ENCODE measurements at regions not wholly inside any gene's neighbourhood (a gene's known extent, or its start where the extent isn't known, plus 50 kb on each side); places are given as distances from the start of the nearest gene placed in this dataset.
"Not testable (repeated sequence)": the region's sequence is repeated elsewhere in the genome, so short reads cannot be mapped to it uniquely, and the experiment has no call there.

DNA sequence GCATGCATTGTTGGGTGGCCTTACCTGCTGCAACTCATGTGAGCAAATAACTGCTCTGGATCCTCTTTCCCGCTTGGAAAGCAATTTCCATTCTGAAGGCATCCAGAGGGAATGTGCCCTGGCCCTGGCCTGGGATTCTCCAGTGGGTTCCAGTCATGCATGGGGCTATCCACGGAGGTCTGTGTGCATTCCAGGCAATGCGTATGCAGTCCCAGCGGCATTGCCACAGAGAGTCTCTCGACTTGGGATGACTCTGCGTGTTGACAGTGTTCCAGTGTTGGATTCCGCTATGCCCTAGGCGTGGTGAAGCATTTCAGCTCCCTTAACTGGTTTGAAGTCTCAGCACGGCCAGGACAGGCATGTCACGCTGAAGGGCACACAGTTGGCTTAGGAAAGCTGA, 113.9 kb downstream of the SNRPN start:
- DNase-seq = no peak

GRCh38 chr15:25070353-25070963, 115.7 kb downstream of the SNRPN start:
- no peak for DNase-seq

DNA sequence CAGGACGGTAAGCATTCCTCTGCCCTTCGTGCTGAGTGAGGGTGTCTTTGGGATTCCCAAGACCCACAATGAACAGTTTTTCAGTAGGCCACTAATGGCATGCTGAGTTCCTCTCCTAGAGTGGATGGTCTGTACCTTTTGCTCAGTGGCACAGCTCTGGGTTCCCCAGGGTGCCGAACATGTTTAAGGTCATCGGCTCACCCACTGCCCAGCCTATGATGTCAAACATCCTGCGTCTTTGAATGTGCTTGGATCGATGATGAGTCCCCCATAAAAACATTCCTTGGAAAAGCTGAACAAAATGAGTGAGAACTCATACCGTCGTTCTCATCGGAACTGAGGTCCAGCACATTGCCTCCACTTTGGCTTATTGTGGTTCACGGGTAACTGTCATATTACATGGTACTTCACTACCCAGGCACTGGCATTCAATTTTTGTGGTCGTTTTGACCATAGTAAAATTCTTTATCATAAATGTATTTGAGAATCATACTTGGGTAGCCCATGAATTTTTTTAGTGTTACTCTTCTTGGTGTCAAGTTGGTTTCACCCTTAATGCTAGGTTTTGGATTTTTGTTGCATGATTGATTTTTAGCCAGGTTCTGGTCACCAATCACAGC, 118.2 kb downstream of the SNRPN start:
- DNase-seq = no peak

DNA sequence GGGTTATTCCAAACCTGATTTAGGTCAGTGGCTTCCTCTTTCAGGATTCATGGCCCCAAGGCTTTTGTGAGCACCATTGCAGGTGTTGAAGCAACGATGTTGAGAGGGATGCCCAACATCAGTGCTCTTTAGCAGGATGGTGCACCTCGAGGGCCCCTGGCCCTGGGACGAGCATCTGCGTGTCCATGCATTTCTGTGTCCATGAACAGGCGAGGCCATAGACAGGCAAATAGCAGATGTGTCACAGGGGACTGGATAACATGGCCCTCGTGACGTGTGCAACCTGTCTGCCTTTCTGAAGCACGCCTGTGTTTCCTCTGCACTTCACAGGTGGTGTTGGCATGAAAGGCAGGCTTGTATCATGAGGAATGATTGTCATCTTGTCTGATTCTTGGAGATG, 132.3 kb downstream of the SNRPN start:
- DNase-seq = no peak

GRCh38 chr15:25088261-25088790, 133.5 kb downstream of the SNRPN start:
- no peak for DNase-seq

DNA sequence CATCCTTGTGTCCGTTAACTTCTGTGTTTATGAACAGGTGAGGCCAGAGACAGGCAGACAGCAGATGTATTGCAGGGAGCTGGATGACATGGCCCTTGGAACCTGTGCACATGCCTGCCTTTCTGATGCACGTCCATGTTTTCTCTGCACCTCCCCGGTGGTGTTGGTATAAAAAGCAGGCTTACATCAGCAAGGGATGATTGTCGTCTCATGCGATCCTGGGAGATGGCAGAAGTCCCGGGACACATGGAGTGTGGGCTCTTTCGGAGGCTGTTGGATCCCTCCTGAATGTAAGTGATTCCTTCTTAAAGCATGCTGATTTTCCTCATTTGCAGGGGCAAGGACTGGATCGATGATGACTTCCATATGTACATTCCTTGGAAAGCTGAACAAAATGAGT, 134.8 kb downstream of the SNRPN start:
- DNase-seq = no peak

DNA sequence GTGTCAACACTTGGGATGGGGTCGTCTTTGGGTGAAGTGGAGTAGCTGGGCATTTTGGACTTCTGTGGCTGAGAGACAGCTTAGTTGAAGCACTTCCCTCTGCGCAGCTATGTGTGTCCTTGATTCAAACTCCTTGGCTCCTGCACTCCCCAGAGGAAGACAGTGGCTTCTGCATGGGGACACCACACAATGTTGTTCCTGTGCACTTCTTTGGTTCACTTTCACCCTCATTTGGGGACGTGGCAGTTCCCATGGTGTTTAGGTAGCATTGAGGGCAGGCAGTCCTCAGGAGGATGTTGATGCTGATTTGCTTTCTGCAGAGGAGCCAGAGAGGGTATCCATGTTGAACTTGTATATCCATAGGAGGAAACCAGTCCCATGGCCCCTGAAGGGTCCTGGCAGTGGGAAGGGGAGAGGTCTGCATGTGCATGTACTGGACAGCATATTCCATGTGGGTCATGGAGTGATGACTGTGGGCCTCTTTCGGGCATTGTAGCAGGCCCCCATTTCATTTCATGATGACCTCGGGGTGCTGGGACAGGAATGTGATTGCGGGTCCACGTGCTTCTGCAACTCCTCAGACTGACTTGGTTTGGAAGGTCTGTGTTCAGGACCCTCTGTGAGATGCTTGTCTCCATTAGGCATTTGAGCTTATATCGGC, 135.4 kb downstream of the SNRPN start:
- no peak for DNase-seq

GRCh38 chr15:25091421-25092158, 136.8 kb downstream of the SNRPN start:
- DNase-seq = no peak

DNA sequence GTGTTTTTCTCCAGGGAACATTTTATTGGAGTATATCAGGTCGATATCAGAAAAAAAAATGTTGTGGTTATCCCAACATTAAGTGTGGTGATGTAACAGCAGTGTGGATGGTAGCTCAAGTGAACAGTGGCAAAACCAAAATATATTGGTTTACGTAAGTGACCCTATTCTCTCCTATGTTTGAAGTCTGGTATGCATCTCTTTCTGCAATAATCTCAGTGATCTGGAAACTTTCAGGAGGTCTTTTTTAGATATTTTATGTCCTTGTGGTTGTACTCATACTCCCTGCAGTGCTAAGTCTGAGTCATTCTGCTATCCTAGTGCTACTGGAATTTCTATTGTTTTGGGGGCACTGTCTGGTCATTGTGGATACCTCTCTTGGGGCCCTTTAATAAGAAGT, 137.9 kb downstream of the SNRPN start:
- no peak for DNase-seq

- DNase-seq = no peak
Observed at GRCh38 chr15:25093455-25094029, 138.8 kb downstream of the SNRPN start.

- DNase-seq = no peak
Observed at GRCh38 chr15:25094066-25094465, 139.3 kb downstream of the SNRPN start.

GRCh38 chr15:25094519-25094918, 139.7 kb downstream of the SNRPN start:
- DNase-seq = no peak

DNA sequence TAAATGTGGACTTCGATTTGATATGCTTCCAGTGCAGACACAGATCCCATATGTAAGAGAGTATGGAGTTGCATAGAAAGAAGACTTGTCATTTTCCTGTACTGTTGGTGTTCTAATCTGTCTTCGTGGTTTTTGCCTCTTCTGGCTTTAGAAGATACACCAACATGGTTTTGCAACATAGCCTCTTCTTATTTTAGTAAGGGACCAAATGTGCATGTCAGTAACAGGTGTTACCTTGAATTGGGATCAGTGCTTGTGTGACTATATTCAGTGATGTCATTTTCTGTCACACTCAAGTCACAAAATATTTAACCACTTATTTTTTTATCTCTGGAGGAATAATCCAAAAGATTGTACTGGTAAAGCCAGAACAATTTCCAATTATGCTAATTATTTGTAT, 140.4 kb downstream of the SNRPN start:
- DNase-seq = no peak

DNA sequence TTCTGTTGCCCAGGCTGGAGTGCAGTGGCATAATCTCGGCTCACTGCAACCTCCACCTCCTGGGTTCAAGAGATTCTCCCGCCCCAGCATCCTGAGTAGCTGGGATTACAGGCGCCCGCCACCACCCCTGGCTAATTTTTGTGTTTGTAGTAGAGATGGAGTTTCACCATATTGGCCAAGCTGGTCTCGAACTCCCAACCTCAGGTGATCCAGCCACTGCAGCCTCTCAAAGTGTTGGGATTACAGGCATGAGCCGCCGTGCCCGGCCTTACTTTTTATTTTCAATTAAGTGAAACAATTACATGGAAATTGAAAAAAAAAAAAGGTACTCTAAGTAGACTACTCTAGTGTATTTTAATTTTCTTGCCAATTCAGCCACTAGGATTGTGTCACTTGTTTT, 145.2 kb downstream of the SNRPN start:
- DNase-seq = not testable (repeated sequence)

GRCh38 chr15:25106209-25106608, 151.4 kb downstream of the SNRPN start:
- no peak for DNase-seq

DNA sequence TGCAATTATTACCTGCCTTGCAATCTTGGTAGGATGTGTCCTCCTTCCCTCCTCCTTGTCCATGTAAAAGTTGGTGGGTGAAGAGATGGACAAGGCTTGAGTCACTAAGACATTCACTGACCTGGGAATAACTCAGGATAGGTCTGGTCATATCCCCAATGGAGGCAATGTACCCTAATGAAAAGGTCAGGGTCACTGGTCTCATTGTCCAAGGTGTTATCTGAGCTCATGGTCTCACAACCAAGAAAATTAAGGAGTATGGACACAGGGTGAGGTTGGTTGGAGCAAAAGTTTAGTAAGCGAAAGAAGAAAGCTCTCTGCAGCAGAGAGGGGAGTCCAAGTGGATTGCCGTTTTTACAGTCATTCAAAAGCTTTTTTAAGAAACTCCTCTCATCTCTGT, 179.0 kb downstream of the SNRPN start:
- DNase-seq = no peak

DNA sequence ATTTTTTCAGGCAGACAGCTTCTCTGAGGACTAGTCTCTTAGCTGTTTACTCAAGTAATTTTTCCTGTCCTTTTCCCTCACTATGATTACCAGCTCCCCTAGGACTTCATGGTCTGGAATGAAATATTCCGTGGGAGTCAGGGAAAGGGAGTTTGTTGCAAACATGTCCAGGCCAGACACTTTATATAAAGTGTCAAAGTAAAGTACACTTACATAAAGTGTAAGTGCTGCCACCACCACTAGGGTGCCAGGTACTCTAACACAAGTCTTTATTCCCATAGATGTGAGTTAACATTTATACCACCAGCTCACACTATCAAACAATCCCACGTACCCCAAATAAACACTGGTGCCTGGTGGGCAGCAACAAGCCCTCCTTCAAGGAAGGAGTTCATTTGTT, 179.8 kb downstream of the SNRPN start:
- DNase-seq = no peak

GRCh38 chr15:25136119-25136518, 181.3 kb downstream of the SNRPN start:
- DNase-seq = no peak

GRCh38 chr15:25137013-25137412, 182.2 kb downstream of the SNRPN start:
- no peak for DNase-seq

DNA sequence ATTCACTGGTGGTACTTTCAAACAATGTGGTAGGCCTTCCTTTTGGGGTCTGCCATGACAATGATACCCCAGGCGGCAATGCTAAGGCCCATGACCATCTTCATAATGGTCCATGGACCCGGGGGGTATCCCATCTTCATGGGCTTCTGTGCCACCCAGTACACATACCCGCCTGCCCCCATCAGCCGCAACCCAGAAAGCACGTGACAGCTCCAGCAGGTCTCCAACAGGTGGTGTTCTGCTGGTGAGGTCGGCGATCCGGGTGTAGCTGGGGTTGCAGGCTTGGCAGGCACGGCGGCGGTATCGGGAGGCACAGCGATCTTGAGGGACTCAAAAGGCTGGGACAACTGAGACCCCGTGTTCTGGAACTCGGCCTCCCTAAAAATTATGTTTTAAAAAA, 214.5 kb downstream of the SNRPN start:
- no peak for DNase-seq

GRCh38 chr15:25170113-25170731, 215.4 kb downstream of the SNRPN start:
- DNase-seq = no peak

- no peak for DNase-seq
Observed at GRCh38 chr15:25170781-25171110, 216.0 kb downstream of the SNRPN start.
